AG04450 (cell line): ENCODE measurements at regions not wholly inside any gene's neighbourhood (a gene's known extent, or its start where the extent isn't known, plus 50 kb on each side); places are given as distances from the start of the nearest gene placed in this dataset.
"Not testable (repeated sequence)": the region's sequence is repeated elsewhere in the genome, so short reads cannot be mapped to it uniquely, and the experiment has no call there.

ENCODE experiments used
- CTCF ChIA-PET: fragments of 300-600, 350-600 bp; formaldehyde crosslinking; extraction: SDS; loops from one replicate; lab custom pipeline; 2022; ENCODE audit warnings: antibody characterized with exemption, inconsistent platforms; lab: Charles Lee
- POLR2A ChIA-PET: fragments of 350-600 bp; formaldehyde crosslinking; extraction: SDS; loops from one replicate; lab custom pipeline; 2021; ENCODE audit warnings: antibody characterized with exemption, inconsistent platforms; lab: Yijun Ruan, JAX
- DNase-seq: peaks from one replicate; pipeline ENCODE4 v3.0.0-alpha.2; 2011; ENCODE audit warnings: low read depth, low spot score
- H3K27ac ChIP-seq: one replicate; pipeline ENCODE4 v1.5.1; 2012; ENCODE audit warnings: low read depth, low read length, control low read depth
- H3K27me3 ChIP-seq: one replicate; pipeline ENCODE4 v1.6.0; 2012; ENCODE audit warnings: low read length; ENCODE audit not compliant: control insufficient read depth, insufficient read depth
- H3K4me3 ChIP-seq: 2 replicates; pipeline ENCODE4 v1.5.1; 2011; ENCODE audit warnings: mild to moderate bottlenecking, low read depth, low read length, control low read depth
- H3K9me3 ChIP-seq: 2 replicates; pipeline ENCODE4 v1.5.1; 2012; ENCODE audit warnings: low read length; ENCODE audit not compliant: control insufficient read depth, insufficient read depth
- TF ChIP-seq, protein P1 (sequence below): IDR thresholded peaks from 2 replicates; pipeline ENCODE4 v1.5.1; 2011; ENCODE audit warnings: low read depth, low read length, control low read depth, inconsistent platforms

DNA sequence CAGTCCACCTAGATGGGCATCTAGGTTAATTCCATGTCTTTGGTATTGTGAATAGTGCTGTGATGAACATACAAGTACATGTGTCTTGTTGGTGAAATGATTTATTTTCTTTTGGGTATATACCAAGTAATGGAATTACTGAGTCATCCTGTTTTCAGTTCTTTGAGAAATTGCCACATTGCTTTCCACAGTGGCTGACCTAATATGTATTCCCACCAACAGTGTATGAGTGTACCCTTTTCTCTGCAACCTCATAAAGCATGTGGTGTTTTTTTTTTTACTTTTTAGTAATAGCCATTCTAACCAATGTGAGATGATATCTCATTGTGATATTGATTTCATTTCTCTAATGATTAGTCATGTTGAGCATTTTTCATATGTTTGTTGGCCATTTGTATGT, 86.0 kb upstream of the NDN start:
- TF ChIP-seq, protein P1, sequence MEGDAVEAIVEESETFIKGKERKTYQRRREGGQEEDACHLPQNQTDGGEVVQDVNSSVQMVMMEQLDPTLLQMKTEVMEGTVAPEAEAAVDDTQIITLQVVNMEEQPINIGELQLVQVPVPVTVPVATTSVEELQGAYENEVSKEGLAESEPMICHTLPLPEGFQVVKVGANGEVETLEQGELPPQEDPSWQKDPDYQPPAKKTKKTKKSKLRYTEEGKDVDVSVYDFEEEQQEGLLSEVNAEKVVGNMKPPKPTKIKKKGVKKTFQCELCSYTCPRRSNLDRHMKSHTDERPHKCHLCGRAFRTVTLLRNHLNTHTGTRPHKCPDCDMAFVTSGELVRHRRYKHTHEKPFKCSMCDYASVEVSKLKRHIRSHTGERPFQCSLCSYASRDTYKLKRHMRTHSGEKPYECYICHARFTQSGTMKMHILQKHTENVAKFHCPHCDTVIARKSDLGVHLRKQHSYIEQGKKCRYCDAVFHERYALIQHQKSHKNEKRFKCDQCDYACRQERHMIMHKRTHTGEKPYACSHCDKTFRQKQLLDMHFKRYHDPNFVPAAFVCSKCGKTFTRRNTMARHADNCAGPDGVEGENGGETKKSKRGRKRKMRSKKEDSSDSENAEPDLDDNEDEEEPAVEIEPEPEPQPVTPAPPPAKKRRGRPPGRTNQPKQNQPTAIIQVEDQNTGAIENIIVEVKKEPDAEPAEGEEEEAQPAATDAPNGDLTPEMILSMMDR, result no peak
- Histone ChIP-seq H3K4me3 (no peak overlapping the region), H3K27me3 (no peaks in the 10 kb centered on the region), H3K27ac (no peak overlapping the region), H3K9me3 (peaks cover 4% of the 10 kb centered on the region; the same call in 1 of the 2 replicates)
- POLR2A ChIA-PET, result no interaction called here
- CTCF ChIA-PET, result no interaction called here
- no peak for DNase-seq

DNA sequence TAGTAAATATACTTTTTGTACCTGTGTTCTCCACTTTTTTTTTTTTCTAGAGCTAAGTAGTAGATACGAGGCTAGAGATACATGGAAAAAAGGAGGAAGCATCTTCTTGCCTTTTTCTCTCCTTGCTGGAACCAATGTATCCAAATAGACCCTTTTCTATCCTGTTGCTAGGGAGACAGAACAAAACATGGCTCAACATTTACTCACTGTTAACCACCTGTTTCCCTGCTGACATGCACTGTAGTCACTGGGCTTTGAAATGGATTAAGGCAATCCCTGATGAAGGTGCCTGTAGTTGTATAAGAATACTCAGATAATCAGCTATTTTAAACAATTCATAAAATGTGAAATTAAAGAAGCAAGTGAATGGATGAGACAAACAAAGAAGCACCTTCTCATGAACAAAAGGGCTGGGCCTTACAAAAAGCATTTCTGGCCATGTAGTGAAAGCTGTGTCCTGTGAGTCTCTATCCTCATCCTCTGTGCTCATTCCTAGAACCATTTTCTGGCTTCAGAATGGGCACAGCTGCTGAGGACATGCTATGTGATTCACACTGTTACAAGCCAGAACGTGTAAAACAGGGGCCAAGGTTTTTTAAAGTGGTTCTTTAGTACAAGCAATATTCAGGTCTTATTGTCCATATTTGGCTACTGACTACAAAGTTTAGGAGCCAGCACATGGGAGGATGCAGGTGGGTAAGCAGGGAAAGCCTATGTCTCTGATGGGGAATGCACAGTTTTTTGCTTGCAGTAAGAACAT, 100.4 kb upstream of the NDN start:
- no peak for DNase-seq
- H3K9me3 ChIP-seq, result peaks cover 11% of the 10 kb centered on the region
- CTCF ChIA-PET, result no interaction called here
- POLR2A ChIA-PET, result no interaction called here
- H3K27ac ChIP-seq, result no peak overlapping the region
- no peaks in the 10 kb centered on the region for H3K27me3 ChIP-seq
- no peak overlapping the region for H3K4me3 ChIP-seq
- TF ChIP-seq, protein P1, result no peak

DNA sequence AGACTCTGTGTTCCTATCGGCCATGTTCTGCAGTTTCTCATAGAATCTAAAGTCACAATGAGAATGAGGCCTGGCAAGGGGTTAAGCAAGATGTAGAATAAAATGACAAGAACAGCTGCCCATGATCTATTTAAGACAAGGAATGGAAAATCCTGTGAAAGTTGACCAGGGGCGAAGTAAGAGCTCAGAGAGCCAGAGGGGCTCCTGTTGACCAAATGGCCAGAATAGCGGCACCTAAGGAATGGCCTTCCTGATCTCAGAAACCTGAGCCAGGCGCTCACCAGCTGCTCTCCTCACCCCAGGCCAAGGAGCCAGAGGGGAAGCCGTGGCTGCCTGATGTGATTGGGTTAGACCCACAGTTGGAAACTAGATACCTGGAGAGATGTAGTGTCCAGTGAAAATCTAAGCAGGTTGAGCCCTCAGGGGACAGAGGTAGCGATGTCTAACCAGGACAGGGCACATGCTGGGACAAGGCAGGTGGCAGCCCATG, 106.1 kb upstream of the NDN start:
- Histone ChIP-seq H3K9me3 (peaks cover 28% of the 10 kb centered on the region), H3K27me3 (no peaks in the 10 kb centered on the region), H3K27ac (no peak overlapping the region), H3K4me3 (no peak overlapping the region)
- TF ChIP-seq, protein P1, result no peak
- ChIA-PET CTCF (no interaction called here), POLR2A (no interaction called here)
- DNase-seq, result no peak

DNA sequence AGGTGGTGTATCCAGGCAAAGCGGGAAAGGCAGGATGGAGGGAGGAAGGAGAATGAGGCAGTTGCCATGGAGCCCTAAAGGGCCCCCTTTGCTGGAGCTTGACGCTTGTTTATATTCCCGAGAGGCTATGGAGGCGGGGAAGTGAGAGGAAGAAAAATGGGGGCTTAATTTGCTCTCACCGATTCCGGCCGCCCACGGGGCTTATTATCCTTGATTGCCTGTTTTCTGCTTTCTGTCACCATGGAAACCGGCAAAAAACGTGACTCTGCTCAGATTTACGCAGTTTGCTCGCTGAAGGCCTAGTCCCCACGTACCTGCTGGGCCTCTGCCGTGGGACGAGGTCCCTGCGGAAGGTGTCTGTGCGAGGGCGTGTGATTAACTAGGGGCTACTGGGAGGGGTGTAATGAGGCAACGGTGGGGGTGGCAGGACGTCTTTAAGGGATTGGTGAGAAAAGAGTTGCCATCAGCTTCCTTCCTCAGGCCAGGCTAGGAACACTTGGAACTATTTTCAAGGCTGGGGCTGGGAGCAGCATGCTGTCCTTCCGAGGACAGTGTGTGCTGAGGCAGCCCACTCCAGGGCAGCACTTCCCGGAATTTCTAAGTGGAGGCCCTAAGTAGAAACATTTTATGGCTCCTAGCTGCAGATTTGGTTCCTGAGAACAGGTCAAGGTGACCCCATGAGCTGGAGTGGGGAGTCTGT, 110.8 kb upstream of the NDN start:
- ChIA-PET CTCF (no interaction called here), POLR2A (no interaction called here)
- H3K4me3 ChIP-seq, result no peak overlapping the region
- H3K9me3 ChIP-seq, result peaks cover 51% of the 10 kb centered on the region
- no peak overlapping the region for H3K27ac ChIP-seq
- TF ChIP-seq, protein P1, result no peak
- H3K27me3 ChIP-seq, result no peaks in the 10 kb centered on the region
- no peak for DNase-seq

DNA sequence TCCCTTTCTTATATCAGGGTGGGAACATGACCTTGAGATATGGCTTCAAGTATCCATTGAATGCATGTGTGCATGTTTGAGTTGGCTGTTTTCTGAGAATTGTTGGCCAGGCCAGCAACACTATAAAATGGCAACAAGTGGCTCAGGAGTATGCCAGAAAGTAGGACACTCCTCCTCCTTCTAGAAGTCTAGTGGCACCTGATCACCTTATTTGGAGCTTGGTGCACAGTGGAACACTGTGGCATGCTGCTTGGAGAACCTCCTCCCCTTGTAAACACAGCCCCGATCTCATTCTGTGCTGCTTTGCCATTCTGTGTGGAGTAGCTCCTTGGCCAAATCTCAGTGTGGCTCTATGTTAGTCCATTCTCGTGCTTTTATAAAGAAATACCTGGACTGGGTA, 114.8 kb upstream of the NDN start:
- ChIA-PET CTCF (no interaction called here), POLR2A (no interaction called here)
- TF ChIP-seq, protein P1, result no peak
- no peak for DNase-seq
- Histone ChIP-seq H3K4me3 (no peak overlapping the region), H3K27ac (no peak overlapping the region), H3K9me3 (peaks cover 37% of the 10 kb centered on the region), H3K27me3 (no peaks in the 10 kb centered on the region)

DNA sequence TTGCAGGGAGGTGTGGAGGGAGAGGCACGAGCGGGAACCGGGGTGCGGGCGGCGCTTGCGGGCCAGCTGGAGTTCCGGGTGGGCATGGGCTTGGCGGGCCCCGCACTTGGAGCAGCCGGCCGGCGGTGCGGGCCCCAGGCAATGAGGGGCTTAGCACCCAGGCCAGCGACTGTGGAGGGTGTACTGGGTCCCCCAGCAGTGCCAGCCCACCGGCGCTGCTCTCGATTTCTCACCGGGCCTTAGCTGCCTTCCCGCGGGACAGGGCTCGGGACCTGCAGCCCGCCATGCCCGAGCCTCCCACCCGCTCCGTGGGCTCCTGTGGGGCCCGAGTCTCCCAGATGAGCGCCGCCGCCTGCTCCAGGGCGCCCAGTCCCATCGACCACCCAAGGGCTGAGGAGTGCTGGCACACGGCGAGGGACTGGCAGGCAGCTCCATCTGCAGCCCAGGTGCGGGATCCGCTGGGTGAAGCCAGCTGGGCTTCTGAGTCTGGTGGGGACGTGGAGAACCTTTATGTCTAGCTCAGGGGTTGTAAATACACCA, 115.9 kb upstream of the NDN start:
- H3K4me3 ChIP-seq, POLR2A ChIA-PET, H3K27me3 ChIP-seq, H3K27ac ChIP-seq, CTCF ChIA-PET, DNase-seq: not testable (repeated sequence)
- peaks cover 31% of the 10 kb centered on the region for H3K9me3 ChIP-seq
